WTC11 (cell line): ENCODE measurements at regions not wholly inside any gene's neighbourhood (a gene's known extent, or its start where the extent isn't known, plus 50 kb on each side); places are given as distances from the start of the nearest gene placed in this dataset.
"Not testable (repeated sequence)": the region's sequence is repeated elsewhere in the genome, so short reads cannot be mapped to it uniquely, and the experiment has no call there.

Experiments used
- CTCF ChIP-seq: fragments of 200-600 bp; IDR thresholded peaks from 2 replicates; pipeline ENCODE4 v1.8.0; 2022; ENCODE audit warnings: antibody characterized with exemption
- EMX1 ChIP-seq: fragments of 250-450 bp; sonication (Bioruptor Pico); IDR thresholded peaks from 2 replicates; pipeline ENCODE4 v1.8.0; 2021; ENCODE audit warnings: mild to moderate bottlenecking
- IRF2 ChIP-seq: sonication (generic); formaldehyde crosslinking; IDR thresholded peaks from 2 replicates; pipeline ENCODE4 v1.8.0; 2022; ENCODE audit warnings: low read depth, missing genetic modification reagents, borderline replicate concordance
- KAT7 ChIP-seq: sonication (generic); formaldehyde crosslinking; IDR thresholded peaks from 2 replicates; pipeline ENCODE4 v1.8.1; 2023; ENCODE audit warnings: missing genetic modification reagents, mild to moderate bottlenecking, borderline replicate concordance
- MAX ChIP-seq: sonication (generic); formaldehyde crosslinking; IDR thresholded peaks from 2 replicates; pipeline ENCODE4 v1.8.0; 2022; ENCODE audit warnings: mild to moderate bottlenecking, missing genetic modification reagents
- PREB ChIP-seq: sonication (generic); formaldehyde crosslinking; IDR thresholded peaks from 2 replicates; pipeline ENCODE4 v1.8.1; 2022; ENCODE audit warnings: mild to moderate bottlenecking, missing genetic modification reagents, moderate library complexity, borderline replicate concordance
- RELA ChIP-seq: sonication (generic); formaldehyde crosslinking; IDR thresholded peaks from 2 replicates; pipeline ENCODE4 v1.8.1; 2022; ENCODE audit warnings: missing genetic modification reagents, mild to moderate bottlenecking, borderline replicate concordance
- ZBTB43 ChIP-seq: sonication (generic); formaldehyde crosslinking; IDR thresholded peaks from 2 replicates; pipeline ENCODE4 v1.8.1; 2023; ENCODE audit warnings: mild to moderate bottlenecking, missing genetic modification reagents
- ZNF138 ChIP-seq: sonication (generic); formaldehyde crosslinking; conservative IDR thresholded peaks from 2 replicates; pipeline ENCODE4 v1.8.1; 2022; ENCODE audit warnings: mild to moderate bottlenecking, moderate library complexity, missing genetic modification reagents
- ZNF416 ChIP-seq: fragments of 250-450 bp; sonication (Bioruptor Pico); IDR thresholded peaks from 2 replicates; pipeline ENCODE4 v1.9.0; 2021; ENCODE audit warnings: mild to moderate bottlenecking, inconsistent platforms

- not testable (repeated sequence) for TF ChIP-seq KAT7 (CRISPR knock-in tag); CTCF; MAX (CRISPR knock-in tag); PREB; RELA (CRISPR knock-in tag); ZBTB43 (CRISPR knock-in tag); ZNF416 (CRISPR knock-in tag); EMX1; ZNF138 (CRISPR knock-in tag); IRF2
Observed at GRCh38 chr16:7229433-7230218, 103.0 kb upstream of the RBFOX1 start.
